PFSK-1 (cell line): ENCODE measurements at regions not wholly inside any gene's neighbourhood (a gene's known extent, or its start where the extent isn't known, plus 50 kb on each side); places are given as distances from the start of the nearest gene placed in this dataset.

Source experiments
- SIN3A ChIP-seq: IDR thresholded peaks from 2 replicates; pipeline ENCODE4 v1.6.1; 2012; ENCODE audit warnings: mild to moderate bottlenecking, low read length, moderate library complexity, borderline replicate concordance; ENCODE audit not compliant: insufficient read depth
- TAF1 ChIP-seq: IDR thresholded peaks from 2 replicates; pipeline ENCODE4 v1.6.1; 2012; ENCODE audit warnings: low read length, control low read depth, borderline replicate concordance; ENCODE audit not compliant: insufficient read depth

DNA sequence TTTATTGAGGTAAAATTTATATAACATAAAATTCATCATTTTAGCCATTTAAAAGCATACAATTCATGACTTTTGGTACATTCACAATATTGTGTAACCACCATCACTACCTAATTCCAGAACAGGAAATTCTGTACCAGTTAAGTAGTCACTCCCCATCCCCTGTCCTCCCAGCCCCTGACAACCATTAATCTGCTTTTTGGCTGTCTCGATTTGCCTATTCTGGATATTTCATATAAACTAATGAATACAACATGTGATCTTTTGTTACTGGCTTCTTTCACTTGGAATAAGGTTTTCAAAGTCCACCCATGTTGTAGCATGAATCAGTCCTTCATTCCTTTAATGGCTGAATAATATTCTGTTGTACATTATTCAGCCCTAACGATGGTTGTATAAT, 115.6 kb upstream of the KLF14 start:
- no peak for TF ChIP-seq SIN3A
- TF ChIP-seq TAF1: no peak
